Neural cell (in vitro differentiated cells): ENCODE measurements at regions not wholly inside any gene's neighbourhood (a gene's known extent, or its start where the extent isn't known, plus 50 kb on each side); places are given as distances from the start of the nearest gene placed in this dataset.

Source experiments
- CTCF ChIP-seq: fragments of 450-650 bp; IDR thresholded peaks from 2 replicates; pipeline ENCODE4 v1.5.1; 2014; ENCODE audit warnings: antibody characterized with exemption, mild to moderate bottlenecking, moderate library complexity; ENCODE audit not compliant: poor library complexity, severe bottlenecking
- MXI1 ChIP-seq: fragments of 450-650 bp; conservative IDR thresholded peaks from 2 replicates; pipeline ENCODE4 v1.6.1; 2014; ENCODE audit warnings: antibody characterized with exemption, mild to moderate bottlenecking; ENCODE audit not compliant: poor library complexity, severe bottlenecking
- POLR2AphosphoS5 ChIP-seq: IDR thresholded peaks from 2 replicates; pipeline ENCODE4 v1.6.1; 2012
- RAD21 ChIP-seq: fragments of 450-650 bp; conservative IDR thresholded peaks from 2 replicates; pipeline ENCODE4 v1.6.1; 2014; ENCODE audit warnings: antibody characterized with exemption, mild to moderate bottlenecking, moderate library complexity
- TAF1 ChIP-seq: IDR thresholded peaks from 2 replicates; pipeline ENCODE4 v1.6.1; 2012; ENCODE audit warnings: low read depth

GRCh38 chr5:145178641-145179523, 656.3 kb downstream of the PRELID2 start:
- no peak for TF ChIP-seq CTCF
- no peak for TF ChIP-seq MXI1
- no peak for TF ChIP-seq TAF1
- TF ChIP-seq POLR2AphosphoS5, result no peak
- no peak for TF ChIP-seq RAD21
